Nucleus accumbens (tissue), 56 donors: ENCODE measurements at regions not wholly inside any gene's neighbourhood (a gene's known extent, or its start where the extent isn't known, plus 50 kb on each side); places are given as distances from the start of the nearest gene placed in this dataset.
"Not testable (repeated sequence)": the region's sequence is repeated elsewhere in the genome, so short reads cannot be mapped to it uniquely, and the experiment has no call there.

Experiments used
- DNase-seq, 56 donors: peaks; one replicate each; lab custom pipeline; 2025; lab: John Stamatoyannopoulos, UW

DNA sequence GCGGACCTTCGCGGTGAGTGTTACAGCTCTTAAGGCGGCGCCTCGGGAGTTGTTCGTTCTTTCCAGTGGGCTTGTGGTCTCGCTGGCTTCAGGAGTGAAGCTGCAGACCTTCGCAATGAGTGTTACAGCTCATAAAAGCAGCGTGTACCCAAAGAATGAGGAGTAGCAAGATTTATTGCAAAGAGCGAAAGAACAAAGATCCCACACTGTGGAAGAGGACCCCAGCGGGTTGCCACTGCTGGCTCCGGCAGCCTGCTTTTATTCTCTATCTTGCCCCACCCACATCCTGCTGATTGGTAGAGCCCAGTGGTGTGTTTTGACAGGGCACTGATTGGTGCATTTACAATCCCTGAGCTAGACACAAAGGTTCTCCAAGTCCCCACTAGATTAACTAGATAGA is 941.9 kb downstream of the C4orf33 start:
- DNase-seq = not testable (repeated sequence)

DNA sequence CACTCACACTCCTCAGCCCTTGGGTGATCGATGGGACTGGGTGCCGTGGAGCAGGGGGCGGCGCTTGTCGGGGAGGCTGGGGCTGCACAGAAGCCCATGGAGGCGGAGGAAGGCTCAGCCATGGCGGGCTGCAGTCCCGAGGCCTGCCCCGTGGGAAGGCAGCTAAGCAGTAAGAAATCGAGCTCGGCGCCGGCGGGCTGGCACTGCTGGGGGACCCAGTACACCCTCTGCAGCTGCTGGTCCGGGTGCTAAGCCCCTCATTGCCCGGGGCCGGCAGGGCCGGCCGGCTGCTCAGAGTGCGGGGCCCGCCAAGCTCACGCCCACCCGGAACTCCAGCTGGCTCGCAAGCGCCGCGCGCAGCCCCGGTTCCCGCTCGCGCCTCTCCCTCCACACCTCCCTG is 942.6 kb downstream of the C4orf33 start:
- DNase-seq = not testable (repeated sequence)

DNA sequence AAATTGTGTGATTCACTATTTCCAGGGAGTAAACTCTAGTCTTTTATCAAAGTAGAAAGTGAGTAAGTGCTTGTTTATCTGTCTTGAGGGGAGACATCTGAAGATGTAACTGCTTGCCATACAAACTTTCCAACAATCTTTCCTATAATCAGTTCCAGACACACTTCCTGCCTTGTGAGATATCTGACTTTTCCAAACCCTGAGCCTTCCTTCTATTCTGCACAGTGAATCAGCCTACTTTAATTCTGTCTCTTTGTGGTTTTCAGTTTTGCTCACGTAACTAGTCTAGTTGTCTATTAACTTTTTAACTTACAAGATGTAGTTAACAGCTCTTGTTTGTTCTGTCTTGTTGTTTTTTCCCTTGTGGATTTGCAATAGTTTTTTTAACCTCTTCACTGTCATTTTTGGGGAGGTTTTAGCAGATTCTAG is 947.8 kb downstream of the C4orf33 start:
- DNase-seq = no peak

DNA sequence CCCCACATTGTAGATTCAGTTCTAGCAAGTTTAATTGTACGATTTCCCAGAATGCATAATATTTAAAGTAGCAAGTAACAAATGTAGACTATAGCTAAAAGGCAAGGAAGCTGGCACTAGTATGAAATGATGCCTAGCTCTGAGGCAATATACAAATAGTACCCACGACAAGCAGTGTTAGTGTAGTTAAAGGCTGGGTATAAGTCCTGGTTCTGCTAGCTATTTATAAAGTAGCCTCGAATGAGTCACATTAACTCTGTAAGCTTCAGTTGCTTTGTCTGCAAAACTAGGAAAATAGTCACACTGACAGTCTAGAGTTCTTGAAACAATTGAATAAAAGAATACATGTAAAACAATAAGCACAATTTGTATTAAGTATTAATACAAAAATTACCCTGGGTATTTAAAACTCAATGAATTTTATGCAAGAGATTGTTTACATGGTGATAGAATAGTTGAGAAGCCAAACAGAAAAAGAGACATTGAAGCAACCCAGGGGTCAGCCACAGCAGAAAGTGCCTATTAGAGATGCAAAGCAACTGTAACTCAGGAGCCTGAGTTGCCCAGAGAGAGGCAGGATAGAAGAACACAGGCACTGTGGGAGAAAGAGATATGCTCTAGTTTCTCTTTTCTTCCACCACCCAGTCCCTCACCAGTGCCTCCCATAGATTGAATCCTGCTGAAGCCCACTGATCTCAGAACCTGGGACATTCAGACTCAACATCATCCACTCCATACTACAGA is 949.0 kb downstream of the C4orf33 start:
- DNase-seq = no peak

DNA sequence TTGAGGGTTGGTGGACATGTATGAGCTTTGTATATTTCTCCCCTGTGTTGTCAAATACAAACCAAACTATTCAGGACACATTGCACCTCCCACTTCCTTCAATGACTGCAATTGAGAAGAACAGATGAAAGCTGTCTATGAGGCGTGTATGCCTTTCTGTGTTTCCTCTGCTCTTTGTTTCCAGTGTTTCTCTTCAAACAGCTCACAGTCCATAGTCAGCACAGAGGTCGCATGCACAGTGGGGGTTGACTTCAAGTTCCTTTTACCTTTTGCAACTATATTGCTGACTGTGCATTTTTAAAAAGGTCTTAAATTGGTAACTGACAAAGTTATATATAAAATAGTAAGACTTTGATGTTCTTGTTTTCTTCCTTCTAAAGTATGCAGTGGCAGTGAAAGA is 957.8 kb downstream of the C4orf33 start:
- DNase-seq = no peak

DNA sequence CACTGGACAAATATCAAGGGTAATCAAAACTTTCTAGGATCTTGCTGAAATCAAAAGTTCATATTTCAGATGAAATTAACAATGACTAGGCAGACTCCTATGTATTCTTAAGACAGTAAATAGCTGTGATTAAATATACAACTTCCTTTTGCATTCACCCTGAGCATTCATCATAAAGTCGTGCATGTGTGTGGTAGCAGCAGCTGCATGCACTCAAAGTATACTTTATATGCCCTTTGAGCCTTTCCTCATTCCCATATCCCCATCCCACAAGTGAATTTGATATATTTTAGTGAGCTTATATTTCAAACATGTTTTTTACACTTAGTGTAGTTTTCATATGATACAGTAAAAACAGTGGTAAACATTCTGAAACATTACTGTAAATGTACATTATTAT is 959.0 kb downstream of the C4orf33 start:
- no peak for DNase-seq

DNA sequence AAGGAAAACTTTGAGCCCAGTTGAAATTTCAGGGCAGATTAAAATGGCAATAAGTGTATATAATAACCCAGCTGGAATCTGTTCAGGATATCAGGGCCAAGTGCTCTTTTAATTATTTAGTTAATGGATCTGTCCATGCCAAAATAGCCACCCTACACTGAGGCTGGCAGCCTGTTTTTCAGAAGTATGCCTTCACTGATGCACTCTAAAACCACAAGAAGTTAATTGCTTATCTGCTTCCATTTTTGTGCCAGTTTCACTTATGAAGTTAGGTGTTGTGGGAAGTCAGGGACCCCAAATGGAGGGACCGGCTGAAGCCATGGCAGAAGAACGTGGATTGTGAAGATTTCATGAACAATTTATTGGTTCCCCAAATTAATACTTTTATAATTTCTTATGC is 960.3 kb downstream of the C4orf33 start:
- no peak for DNase-seq

DNA sequence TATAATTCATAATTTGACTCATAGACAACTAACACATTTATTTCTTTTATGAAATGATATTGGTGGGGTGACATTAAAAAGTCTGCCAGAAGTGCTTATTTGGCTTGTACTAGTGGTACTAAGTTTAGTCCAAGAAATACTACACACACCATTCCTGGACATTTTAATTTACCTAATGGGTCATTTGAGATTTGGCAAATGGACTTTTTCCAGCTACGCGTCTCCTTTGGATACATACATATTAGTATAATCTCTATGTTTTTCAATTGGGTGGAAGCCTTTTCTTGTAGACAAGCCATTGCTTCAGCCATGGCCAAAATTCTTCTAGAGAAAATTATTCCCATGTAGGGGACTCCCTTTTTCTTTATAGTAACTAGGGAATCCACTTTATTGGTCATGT is 968.5 kb downstream of the C4orf33 start:
- no peak for DNase-seq

DNA sequence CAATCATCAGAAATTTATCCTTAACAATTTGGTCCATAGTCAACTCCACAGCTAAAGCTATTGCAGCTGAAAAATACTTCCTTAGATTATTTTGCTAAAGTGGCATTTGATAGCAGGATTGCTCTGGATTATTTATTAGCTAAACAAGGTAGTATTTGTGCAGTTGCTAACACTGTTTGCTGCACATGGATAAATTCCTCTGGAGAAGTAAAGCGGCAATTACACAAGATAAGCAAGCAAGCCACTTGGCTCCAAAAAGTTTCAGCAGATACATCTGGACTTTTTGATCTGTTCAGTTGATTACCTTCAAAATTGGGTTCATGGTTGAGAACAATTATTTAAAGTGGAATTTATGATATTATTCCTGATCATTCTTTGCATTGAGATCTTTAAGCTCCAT is 971.5 kb downstream of the C4orf33 start:
- DNase-seq = no peak

DNA sequence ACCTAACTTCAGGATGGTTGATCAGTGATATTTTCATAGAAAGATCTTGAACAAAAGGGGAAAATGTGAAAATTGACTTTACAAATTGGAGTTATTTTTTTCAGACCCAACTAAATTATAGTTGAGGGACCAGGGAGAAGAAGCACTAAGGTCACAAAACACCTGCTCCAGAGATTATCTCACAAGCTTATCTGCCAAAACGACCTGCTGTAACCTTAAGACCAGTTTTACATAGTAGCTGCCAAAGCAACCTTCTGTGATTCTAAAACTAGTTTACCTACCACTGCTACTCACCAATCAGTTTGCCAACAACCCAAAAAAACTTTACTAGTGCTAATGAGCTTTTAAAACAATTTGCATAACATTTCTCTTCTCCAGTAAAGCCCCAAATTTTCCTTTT is 972.1 kb downstream of the C4orf33 start:
- no peak for DNase-seq

DNA sequence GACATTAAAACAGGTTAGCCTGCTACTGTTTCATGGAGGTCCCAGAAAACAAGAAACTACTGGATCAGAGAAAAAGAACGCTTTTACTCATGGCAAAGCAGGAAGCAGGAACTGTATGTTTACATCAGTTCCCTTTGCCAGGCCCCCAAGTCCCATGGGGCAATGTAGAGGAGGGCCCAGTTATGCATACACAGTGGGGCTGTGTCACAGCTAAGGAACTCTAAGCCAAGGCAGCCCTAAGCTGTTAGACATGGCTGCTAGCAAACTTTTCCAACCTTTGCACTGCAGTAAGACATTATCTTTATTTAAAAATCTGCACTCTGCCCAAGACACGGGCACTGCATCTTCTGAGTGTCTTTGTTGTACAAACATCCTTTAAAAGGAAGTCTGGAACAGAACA is 975.8 kb downstream of the C4orf33 start:
- DNase-seq = no peak

DNA sequence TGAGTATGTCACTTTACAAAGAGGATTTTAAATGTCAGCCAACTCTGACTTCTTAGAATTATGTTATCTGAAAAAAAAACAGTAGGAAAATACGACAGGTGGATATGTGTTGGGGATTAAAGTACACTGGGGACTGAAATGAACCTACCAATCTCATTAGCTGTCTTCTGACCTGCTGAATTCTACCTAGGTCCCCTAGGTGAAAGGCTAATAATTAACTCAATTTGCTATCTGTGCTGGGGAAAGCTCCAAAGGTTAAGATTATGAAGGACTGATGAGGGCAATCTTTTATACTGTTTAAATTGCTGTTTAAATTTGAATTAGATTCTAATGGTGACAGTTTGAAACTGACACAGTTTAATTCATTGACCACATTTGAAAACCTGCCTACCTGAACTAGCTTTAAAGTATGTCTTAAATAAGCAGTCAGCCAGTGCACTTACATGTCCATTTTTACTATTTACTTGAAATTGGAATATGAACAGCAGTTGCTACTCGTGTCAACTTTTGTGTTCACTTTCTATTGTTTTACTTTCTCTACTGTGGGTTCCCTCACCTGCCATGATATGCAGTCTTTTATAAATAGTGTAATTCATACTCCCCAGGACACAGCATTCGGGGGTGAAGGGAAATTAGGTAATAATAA is 977.3 kb downstream of the C4orf33 start:
- no peak for DNase-seq

DNA sequence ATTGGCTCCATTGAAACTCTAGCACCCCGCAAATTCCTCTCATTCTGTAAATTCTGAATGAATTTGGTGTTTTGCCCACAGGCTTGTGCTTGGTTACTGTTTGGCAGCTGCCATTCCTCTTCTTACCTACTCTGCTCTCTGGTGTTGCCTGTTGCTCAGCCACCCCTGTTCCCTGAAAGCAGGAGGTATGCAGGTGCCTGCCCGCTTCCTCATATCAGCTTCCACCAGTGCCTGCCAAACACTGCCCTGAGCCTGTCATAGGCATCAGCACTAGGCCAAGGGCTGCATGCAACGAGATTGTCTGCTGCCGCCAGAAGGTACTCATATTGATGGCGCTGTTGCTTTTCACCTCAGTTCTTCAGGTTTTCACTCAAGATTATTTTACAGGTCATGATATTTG is 978.1 kb downstream of the C4orf33 start:
- DNase-seq = no peak

DNA sequence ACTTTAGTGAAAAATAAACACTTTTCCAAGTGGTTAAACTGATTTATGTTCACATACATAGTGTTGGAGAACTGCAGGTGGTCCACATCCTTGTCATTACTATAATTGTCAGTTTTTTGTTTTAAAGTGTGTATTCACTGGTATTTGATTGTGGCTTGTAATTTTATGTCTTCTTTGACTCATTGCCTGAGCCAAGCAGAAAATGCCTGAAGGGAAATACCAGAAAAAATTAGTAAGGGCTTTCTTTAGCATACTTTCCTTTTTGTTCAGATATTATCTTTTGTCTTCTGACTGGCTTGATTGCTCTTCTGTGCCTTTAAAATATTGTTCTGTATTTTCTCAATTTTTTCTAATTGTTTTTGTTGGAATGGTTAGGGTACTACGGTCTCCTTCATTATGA is 981.3 kb downstream of the C4orf33 start:
- DNase-seq = no peak

DNA sequence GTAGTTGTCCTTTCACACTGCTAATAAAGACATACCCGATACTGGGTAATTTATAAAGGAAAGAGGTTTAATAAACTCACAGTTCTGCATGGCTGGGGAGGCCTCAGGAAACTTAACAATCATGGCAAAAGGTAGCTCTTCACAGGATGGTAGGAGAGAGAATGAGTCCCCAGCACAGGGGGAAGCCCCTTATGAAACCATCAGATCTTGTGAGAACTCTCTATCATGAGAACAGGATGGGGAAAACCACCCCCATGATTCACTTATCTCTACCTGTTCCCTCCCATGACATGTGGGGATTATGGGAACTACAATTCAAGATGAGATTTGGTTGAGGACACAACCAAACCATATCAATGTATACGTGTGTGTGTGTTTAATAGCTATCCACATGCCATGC is 983.1 kb downstream of the C4orf33 start:
- DNase-seq = not testable (repeated sequence)

DNA sequence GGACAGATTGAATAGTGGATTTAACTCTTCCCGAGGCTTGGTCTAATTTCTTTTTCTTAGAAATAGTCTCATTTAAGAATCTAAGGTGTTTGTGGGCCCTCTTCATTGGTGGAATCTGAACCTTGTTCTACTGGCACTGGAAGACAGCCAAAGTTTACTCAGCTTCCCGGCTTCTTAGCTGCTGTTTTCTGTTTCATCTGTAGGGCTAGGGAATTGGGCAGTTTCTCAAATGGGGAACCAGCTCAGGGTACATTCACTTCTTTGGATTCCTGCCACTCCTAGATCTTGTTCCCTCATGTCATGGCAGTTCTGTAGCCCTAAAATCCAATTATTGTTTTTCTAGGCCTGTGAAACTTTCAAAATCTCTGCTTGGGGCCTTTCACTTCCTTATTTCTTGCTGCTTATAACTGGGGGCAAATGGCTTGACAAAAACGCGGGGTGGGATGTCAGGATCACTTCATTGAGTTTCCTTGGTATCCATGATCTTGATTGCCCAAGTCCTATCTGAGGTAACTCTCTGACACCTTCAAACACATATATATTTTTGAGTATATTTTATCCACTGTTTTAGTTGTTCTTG is 985.0 kb downstream of the C4orf33 start:
- DNase-seq = no peak

DNA sequence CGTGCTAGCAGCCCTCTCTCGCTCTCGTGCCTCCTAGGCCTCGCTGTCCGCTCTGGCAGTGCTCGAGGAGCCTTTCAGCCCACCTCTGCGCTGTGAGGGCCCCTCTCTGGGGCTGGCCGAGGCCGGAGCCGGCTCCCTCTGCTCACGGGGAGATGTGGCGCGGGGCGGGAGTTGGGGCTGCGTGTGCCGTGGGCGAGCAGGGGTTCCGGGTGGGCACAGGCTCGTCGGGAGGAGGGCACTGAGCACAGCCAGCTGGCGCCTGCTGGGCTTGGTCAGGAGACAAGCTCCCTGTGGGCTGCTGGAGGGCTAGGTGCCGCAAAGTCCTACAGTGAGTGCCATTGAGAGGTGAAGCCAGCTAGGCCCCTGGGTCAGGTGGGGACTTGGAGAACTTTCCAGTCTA is 994.5 kb downstream of the C4orf33 start:
- DNase-seq = no peak

DNA sequence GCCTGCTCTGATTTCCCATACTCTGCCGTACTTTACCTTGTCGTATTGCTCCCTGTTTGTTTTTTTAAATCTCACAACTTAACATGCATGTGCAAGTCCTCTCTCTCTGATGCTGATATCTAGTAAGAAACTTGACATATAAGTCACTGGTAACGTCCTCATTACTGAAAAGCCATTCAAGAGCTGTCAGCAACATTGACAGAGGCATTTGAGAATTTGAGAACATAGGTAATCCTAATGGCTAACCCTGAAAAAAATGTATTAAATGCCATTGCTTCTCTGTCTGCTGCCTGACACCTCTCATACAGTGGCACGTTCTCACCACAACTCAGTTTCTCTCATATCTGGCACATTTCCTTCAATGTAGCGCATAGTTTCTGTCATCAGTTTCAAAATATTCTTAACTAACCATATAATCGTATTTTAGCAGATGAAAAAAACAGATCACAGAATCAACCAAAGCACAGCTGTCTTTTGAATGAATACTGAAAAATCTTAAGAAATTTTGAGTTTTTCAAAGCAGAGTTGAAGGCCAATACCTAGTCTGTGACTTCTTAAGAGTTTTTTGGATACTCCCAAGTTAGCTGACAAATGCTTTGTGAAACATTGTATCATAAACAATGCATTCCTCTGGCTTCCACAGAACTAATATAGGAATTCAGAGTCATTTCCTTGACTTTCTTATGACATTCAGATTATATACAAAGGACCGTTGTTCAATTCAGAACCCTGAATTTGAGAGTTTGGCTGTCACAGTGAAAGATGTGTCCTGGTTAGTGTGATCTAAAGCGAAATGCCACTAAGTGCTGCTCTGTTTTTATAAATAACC is 996.4 kb downstream of the C4orf33 start:
- no peak for DNase-seq

DNA sequence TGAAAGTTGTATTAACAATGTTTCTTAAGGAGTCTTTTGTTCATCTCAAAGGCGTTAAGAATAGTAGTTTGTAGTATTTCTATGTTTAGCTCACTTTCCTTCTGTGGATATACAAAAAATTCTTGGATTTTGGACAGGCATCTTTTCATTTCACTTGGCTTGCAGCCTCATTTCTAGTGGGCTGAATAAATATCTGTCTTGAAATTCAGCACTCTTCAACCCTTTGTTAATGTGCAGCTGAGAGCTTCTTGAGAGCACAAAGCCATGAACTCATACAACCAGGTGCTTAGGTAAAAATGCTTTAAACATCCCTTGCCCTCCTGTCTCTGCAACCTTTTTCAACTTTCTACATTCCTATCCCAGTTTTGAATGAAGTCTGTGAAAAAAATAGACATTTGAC is 1003.2 kb downstream of the C4orf33 start:
- DNase-seq = no peak

DNA sequence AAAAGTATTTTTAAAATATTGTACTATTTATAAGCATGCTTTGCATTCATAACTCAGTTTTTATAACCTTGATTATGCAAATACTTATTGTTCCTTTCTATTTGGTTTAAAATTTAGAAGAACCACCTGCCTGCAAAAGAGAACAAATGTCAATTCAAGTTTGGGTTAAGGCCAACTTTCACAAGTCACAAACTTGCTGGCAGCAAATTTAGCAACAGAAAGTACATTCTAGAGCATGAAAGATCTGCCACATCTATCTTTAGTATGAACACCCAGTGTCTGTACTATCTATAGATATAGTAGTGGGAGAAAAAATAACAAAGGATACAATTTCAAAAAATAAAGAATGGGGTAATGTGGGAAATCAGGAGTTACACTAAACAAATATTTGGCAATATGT is 1014.2 kb downstream of the C4orf33 start:
- DNase-seq = no peak

DNA sequence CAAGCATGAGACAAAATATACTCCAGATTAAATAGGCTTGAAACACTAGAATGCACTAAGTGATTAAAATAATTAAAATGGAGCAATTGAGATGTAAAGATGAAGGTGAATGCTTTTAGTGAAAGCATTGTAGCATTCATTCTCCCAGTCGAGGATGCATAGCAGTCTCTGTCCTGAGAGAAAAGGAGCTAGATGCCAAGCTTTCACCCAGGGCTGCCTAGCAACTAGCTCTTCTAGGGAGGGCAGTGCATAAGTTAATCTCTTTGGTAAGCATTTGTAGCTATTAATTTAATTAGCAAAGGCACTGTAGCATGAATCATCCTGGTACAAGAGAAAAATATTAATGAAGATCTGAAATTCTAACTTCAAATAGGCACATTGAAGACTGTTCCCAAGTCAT is 1014.8 kb downstream of the C4orf33 start:
- DNase-seq = no peak
